ENCODE measurements at regions not wholly inside any gene's neighbourhood (a gene's known extent, or its start where the extent isn't known, plus 50 kb on each side); places are given as distances from the start of the nearest gene placed in this dataset.

DNA sequence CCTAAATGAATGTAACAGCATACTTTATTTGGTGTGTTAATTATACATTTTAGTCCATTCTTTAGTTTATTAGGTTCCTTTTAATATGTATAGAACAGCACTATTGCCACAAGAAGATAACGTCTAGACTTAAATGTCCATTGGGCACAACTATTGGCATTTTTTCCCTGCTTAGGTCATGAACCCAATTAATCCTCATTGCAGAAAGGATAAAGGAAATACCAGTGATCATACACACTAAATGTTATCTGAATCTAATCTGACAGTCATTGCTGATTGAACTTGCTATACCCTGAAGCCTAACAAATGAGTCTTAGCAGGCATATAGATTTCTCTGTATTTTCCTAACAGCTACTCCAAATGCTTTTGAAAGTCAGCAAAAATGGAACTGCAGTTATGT lies 2250.0 kb upstream of the AGA start:
- H2AFZ ChIP-seq (ENCODE audit: low read length) = no peak overlapping the region

GRCh38 chr4:179695175-179695574 lies 2252.9 kb upstream of the AGA start:
- no peaks in the 10 kb centered on the region for H4K20me1 ChIP-seq (ENCODE audit: insufficient read depth, low read length)
- H2AFZ ChIP-seq (ENCODE audit: low read length) = no peak overlapping the region
- no peaks in the 10 kb centered on the region for H3K79me2 ChIP-seq (ENCODE audit: low read length)
- H3K4me2 ChIP-seq (ENCODE audit: low read depth, low read length) = no peak overlapping the region
- H3K9me3 ChIP-seq (replicated peaks; ENCODE audit: insufficient read depth, low read length) = no peaks in the 10 kb centered on the region
- H3K36me3 ChIP-seq (replicated peaks; ENCODE audit: insufficient read depth, low read length) = no peaks in the 10 kb centered on the region
- no peak overlapping the region for H3K9ac ChIP-seq (ENCODE audit: low read length)
- no peak overlapping the region for H3K27ac ChIP-seq (ENCODE audit: low read length)
- H3K27me3 ChIP-seq (replicated peaks; ENCODE audit: insufficient read depth, low read length) = no peaks in the 10 kb centered on the region
- H3K4me1 ChIP-seq (ENCODE audit: low read length) = no peaks in the 10 kb centered on the region
- no peaks in the 10 kb centered on the region for H3K9me2 ChIP-seq (replicated peaks; ENCODE audit: insufficient read depth, low read length)
- H3K4me3 ChIP-seq (ENCODE audit: low read length) = no peak overlapping the region
- no peaks in the 10 kb centered on the region for H3F3A ChIP-seq (ENCODE audit: insufficient read depth, low read length)
- TF ChIP-seq CTCF (IDR thresholded peaks at IDR 0.05; ENCODE audit: low read length) (no peak), EZH2phosphoT487 (IDR thresholded peaks at IDR 0.05; ENCODE audit: low read length) (no peak), EZH2 (optimal IDR thresholded peaks at IDR 0.05; ENCODE audit: low read depth, low read length) (no peak)
- no peak for DNase-seq

More for the DNA sequence above, 2250.0 kb upstream of the AGA start:
- TF ChIP-seq EZH2phosphoT487 (IDR thresholded peaks at IDR 0.05; ENCODE audit: low read length) (no peak), EZH2 (optimal IDR thresholded peaks at IDR 0.05; ENCODE audit: low read depth, low read length) (no peak), CTCF (IDR thresholded peaks at IDR 0.05; ENCODE audit: low read length) (no peak)
- no peaks in the 10 kb centered on the region for H3K36me3 ChIP-seq (replicated peaks; ENCODE audit: insufficient read depth, low read length)
- no peak overlapping the region for H3K9ac ChIP-seq (ENCODE audit: low read length)
- no peaks in the 10 kb centered on the region for H3F3A ChIP-seq (ENCODE audit: insufficient read depth, low read length)
- no peaks in the 10 kb centered on the region for H3K4me1 ChIP-seq (ENCODE audit: low read length)
- H3K27me3 ChIP-seq (replicated peaks; ENCODE audit: insufficient read depth, low read length) = no peaks in the 10 kb centered on the region
- H4K20me1 ChIP-seq (ENCODE audit: insufficient read depth, low read length) = no peaks in the 10 kb centered on the region
- no peak overlapping the region for H3K4me3 ChIP-seq (ENCODE audit: low read length)
- no peaks in the 10 kb centered on the region for H3K9me3 ChIP-seq (replicated peaks; ENCODE audit: insufficient read depth, low read length)
- no peak overlapping the region for H3K27ac ChIP-seq (ENCODE audit: low read length)
- no peak for DNase-seq
- H3K4me2 ChIP-seq (ENCODE audit: low read depth, low read length) = no peak overlapping the region
- no peaks in the 10 kb centered on the region for H3K9me2 ChIP-seq (replicated peaks; ENCODE audit: insufficient read depth, low read length)
- no peaks in the 10 kb centered on the region for H3K79me2 ChIP-seq (ENCODE audit: low read length)

- Histone ChIP-seq H3K9me2 (replicated peaks; ENCODE audit: insufficient read depth, low read length) (no peaks in the 10 kb centered on the region), H3K27ac (ENCODE audit: low read length) (no peak overlapping the region), H4K20me1 (ENCODE audit: insufficient read depth, low read length) (no peaks in the 10 kb centered on the region), H3K4me3 (ENCODE audit: low read length) (no peak overlapping the region), H3K36me3 (replicated peaks; ENCODE audit: insufficient read depth, low read length) (no peaks in the 10 kb centered on the region), H3K4me1 (ENCODE audit: low read length) (no peaks in the 10 kb centered on the region), H3K79me2 (ENCODE audit: low read length) (no peaks in the 10 kb centered on the region), H3K27me3 (replicated peaks; ENCODE audit: insufficient read depth, low read length) (no peaks in the 10 kb centered on the region), H3K4me2 (ENCODE audit: low read depth, low read length) (no peak overlapping the region), H3K9ac (ENCODE audit: low read length) (no peak overlapping the region), H3K9me3 (replicated peaks; ENCODE audit: insufficient read depth, low read length) (no peaks in the 10 kb centered on the region), H3F3A (ENCODE audit: insufficient read depth, low read length) (no peaks in the 10 kb centered on the region), H2AFZ (ENCODE audit: low read length) (no peak overlapping the region)
- TF ChIP-seq CTCF (IDR thresholded peaks at IDR 0.05; ENCODE audit: low read length) (no peak), EZH2 (optimal IDR thresholded peaks at IDR 0.05; ENCODE audit: low read depth, low read length) (no peak), EZH2phosphoT487 (IDR thresholded peaks at IDR 0.05; ENCODE audit: low read length) (no peak)
- no peak for DNase-seq
These were observed 2256.1 kb upstream of the AGA start for GRCh38 chr4:179698321-179698720.

Data from MM.1S (cell line).